Calu3 (cell line): ENCODE measurements at regions not wholly inside any gene's neighbourhood (a gene's known extent, or its start where the extent isn't known, plus 50 kb on each side); places are given as distances from the start of the nearest gene placed in this dataset.

Experiments
- BruUV-seq: library from RNA; stranded (reverse); fragments of 400-500 nt; replicated peaks from 2 replicates; lab custom pipeline; 2021; lab: Mats Ljungman, UMichigan
- CTCF ChIA-PET: fragments of 300-600 bp; sonication (Branson Sonifier 250); formaldehyde crosslinking; loops from one replicate; lab custom pipeline; 2022; ENCODE audit warnings: antibody characterized with exemption; lab: Charles Lee
- DNase-seq: peaks from one replicate; pipeline ENCODE4 v3.0.0; 2022
- H3K27ac Mint-ChIP-seq: one replicate; pipeline ENCODE4 v1.8.0; 2022; ENCODE audit warnings: mixed read lengths; ENCODE audit not compliant: unreplicated experiment
- H3K27me3 Mint-ChIP-seq: one replicate; pipeline ENCODE4 v1.8.0; 2022; ENCODE audit warnings: mixed read lengths; ENCODE audit not compliant: unreplicated experiment
- H3K36me3 Mint-ChIP-seq: one replicate; pipeline ENCODE4 v1.8.0; 2022; ENCODE audit warnings: mild to moderate bottlenecking, moderate library complexity, mixed read lengths; ENCODE audit not compliant: insufficient read depth, unreplicated experiment
- H3K4me1 Mint-ChIP-seq: one replicate; pipeline ENCODE4 v1.8.0; 2022; ENCODE audit warnings: mild to moderate bottlenecking, low read depth, mixed read lengths; ENCODE audit not compliant: unreplicated experiment
- H3K4me3 Mint-ChIP-seq: one replicate; pipeline ENCODE4 v1.8.0; 2022; ENCODE audit warnings: mild to moderate bottlenecking, low read depth, moderate library complexity, mixed read lengths; ENCODE audit not compliant: unreplicated experiment
- H3K9me3 Mint-ChIP-seq: one replicate; pipeline ENCODE4 v1.8.0; 2022; ENCODE audit warnings: low read depth, mixed read lengths; ENCODE audit not compliant: unreplicated experiment
- intact Hi-C: fragments of 100-400 bp; cut with micrococcal nuclease; formaldehyde crosslinking; loops from one replicate; pipeline ENCODE4 v1.10.0; 2022; ENCODE audit not compliant: unreplicated experiment
- TF ChIP-seq, protein P1 (sequence below): fragments of 200-600 bp; IDR thresholded peaks from one replicate; pipeline ENCODE4 v1.8.0; 2022; ENCODE audit warnings: antibody characterized with exemption; ENCODE audit not compliant: unreplicated experiment

DNA sequence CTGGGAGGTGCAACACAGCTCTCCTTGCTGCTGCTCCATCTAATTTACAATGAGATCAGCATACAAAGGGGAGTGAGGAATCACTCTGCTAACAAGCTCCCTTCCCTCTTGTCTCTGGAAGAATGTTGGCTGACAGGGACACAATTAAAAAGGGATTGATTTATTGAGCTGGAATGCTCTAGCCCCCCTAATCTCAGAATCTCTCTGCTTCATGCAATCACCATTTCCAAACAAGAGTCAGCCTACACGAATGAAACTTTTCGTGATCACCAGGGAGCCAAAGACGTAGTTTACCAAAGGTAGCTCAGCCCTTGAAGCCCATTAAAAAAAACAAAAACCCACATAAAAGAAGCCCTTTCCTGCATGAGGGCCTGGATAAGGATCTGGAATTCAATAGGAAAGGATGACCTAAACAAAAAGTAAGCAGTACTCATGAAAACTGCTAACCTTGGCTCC, 223.8 kb downstream of the C12orf75 start:
- H3K4me1 Mint-ChIP-seq, result no peaks in the 10 kb centered on the region
- intact Hi-C loops, result no loop called here
- TF ChIP-seq, protein P1, sequence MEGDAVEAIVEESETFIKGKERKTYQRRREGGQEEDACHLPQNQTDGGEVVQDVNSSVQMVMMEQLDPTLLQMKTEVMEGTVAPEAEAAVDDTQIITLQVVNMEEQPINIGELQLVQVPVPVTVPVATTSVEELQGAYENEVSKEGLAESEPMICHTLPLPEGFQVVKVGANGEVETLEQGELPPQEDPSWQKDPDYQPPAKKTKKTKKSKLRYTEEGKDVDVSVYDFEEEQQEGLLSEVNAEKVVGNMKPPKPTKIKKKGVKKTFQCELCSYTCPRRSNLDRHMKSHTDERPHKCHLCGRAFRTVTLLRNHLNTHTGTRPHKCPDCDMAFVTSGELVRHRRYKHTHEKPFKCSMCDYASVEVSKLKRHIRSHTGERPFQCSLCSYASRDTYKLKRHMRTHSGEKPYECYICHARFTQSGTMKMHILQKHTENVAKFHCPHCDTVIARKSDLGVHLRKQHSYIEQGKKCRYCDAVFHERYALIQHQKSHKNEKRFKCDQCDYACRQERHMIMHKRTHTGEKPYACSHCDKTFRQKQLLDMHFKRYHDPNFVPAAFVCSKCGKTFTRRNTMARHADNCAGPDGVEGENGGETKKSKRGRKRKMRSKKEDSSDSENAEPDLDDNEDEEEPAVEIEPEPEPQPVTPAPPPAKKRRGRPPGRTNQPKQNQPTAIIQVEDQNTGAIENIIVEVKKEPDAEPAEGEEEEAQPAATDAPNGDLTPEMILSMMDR, result no peak
- CTCF ChIA-PET, result interaction anchor here (0.5 kb wide), 1 partner anchor 8 kb away, joined by 3 read pairs; no protein-coding TSS in a partner anchor
- H3K36me3 Mint-ChIP-seq, result no peaks in the 10 kb centered on the region
- no peak overlapping the region for H3K4me3 Mint-ChIP-seq
- peaks cover 3% of the 10 kb centered on the region for H3K9me3 Mint-ChIP-seq
- no TSS peak for BruUV-seq
- no peak for DNase-seq
- H3K27ac Mint-ChIP-seq, result no peak overlapping the region
- H3K27me3 Mint-ChIP-seq, result no peaks in the 10 kb centered on the region

DNA sequence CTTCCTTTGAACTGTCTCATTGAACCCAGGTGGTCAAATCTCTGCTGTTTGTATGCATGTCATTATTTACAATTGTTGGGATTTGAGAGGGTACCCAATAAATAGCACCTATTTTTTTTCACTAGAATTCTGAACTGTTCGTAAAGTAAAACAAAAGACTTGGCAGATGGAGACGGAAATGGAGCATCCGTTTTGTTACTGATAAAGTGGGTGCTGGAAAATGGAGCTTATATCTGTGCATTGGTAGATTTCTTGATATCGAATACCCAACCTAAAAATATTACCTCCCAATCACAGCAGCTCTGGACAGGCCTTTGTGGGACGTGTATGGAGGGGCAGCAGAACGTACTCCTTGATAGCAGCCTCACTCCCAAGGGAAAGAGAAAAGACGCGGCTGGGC, 224.4 kb downstream of the C12orf75 start:
- no peaks in the 10 kb centered on the region for H3K4me1 Mint-ChIP-seq
- no TSS peak for BruUV-seq

DNA sequence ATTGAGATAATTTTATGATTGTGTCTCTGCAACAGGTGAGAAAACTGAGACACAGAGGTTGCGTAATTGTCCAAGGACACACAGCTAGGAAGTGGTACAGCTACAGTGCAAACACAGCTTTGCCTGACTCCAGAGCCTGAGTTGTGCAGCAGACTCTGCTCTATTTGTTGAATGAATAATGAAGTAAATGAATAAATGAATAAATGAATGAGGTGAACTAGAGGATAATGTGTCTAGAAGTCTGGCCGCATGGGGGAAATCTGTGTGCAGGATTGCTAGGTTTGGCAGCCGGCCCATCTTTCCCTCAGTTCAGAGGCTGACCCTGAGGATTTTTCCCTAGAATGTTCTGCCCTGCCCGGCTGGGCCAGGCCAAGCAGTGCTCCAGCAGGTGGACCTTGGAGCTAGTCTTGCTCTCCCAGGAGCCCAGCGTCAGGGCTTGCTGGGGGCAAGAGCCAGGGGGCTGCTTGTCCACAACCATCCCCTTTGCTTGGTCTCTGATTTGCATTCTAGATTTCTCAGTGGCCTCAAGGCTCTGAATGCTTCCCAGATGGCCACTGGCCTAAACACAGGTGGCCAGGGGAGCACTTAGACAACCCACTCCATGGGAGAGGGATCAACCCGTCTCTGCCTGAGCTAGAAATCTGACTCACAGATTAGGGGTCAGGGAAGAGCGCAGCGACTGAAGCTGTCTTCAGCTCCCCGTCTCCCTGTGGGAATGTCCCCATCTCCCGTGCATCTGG, 225.2 kb downstream of the C12orf75 start:
- DNase-seq, result peak; percentile 8
- TF ChIP-seq, protein P1, result no peak
- Mint-ChIP-seq H3K4me1 (no peaks in the 10 kb centered on the region), H3K27ac (no peak overlapping the region), H3K9me3 (peaks cover 6% of the 10 kb centered on the region), H3K27me3 (peaks cover 9% of the 10 kb centered on the region), H3K4me3 (no peak overlapping the region), H3K36me3 (no peaks in the 10 kb centered on the region)
- intact Hi-C loops, result no loop called here
- BruUV-seq, result no TSS peak
- CTCF ChIA-PET, result no interaction called here

More for the DNA sequence above, 224.4 kb downstream of the C12orf75 start:
- no peak overlapping the region for H3K4me3 Mint-ChIP-seq
- no peaks in the 10 kb centered on the region for H3K36me3 Mint-ChIP-seq
- H3K27me3 Mint-ChIP-seq, result peaks cover 2% of the 10 kb centered on the region
- intact Hi-C loops, result no loop called here
- CTCF ChIA-PET, result no interaction called here
- H3K27ac Mint-ChIP-seq, result no peak overlapping the region
- H3K9me3 Mint-ChIP-seq, result peaks cover 2% of the 10 kb centered on the region
- TF ChIP-seq, protein P1, result no peak
- DNase-seq, result no peak

DNA sequence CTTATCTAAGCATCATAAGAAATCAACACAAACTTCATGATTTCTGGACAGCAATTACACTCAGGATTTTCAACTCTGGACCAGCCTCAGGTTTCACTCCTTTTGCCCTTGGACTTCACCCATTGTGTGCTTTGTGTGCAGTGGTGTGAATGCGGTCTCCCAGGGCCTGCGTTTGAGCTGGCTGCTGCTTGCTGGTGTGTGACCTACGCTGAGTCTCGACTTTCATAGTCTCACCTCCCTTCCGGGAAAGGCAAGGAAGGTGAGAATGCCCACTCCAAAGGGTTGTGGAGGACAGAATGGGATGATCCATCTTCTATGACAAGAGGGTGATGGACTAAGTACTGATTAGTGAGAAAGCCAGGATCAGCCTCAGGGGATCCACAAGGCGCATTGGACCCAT, 228.8 kb downstream of the C12orf75 start:
- H3K27me3 Mint-ChIP-seq, result peaks cover 9% of the 10 kb centered on the region
- H3K27ac Mint-ChIP-seq, result no peak overlapping the region
- CTCF ChIA-PET, result no interaction called here
- H3K4me3 Mint-ChIP-seq, result no peak overlapping the region
- TF ChIP-seq, protein P1, result no peak
- intact Hi-C loops, result no loop called here
- H3K36me3 Mint-ChIP-seq, result peaks cover 14% of the 10 kb centered on the region
- H3K9me3 Mint-ChIP-seq, result peaks cover 6% of the 10 kb centered on the region
- no peak for DNase-seq
- H3K4me1 Mint-ChIP-seq, result peaks cover 19% of the 10 kb centered on the region
- BruUV-seq, result no TSS peak
